SK-N-MC (cell line): ENCODE measurements at regions not wholly inside any gene's neighbourhood (a gene's known extent, or its start where the extent isn't known, plus 50 kb on each side); places are given as distances from the start of the nearest gene placed in this dataset.

ENCODE experiments used
- EZH2 ChIP-seq: fragments of 200-600 bp; sonication (generic); IDR thresholded peaks from one replicate; pipeline ENCODE4 v1.6.1; 2017; ENCODE audit warnings: antibody characterized with exemption
- POLR2AphosphoS5 ChIP-seq: IDR thresholded peaks from 2 replicates; pipeline ENCODE4 v1.6.1; 2012; ENCODE audit warnings: mild to moderate bottlenecking, low read depth, low read length, borderline replicate concordance

GRCh38 chr13:94811753-94812152, 99.4 kb upstream of the SOX21 start:
- TF ChIP-seq EZH2 = no peak
- TF ChIP-seq POLR2AphosphoS5 = no peak
